ENCODE measurements at regions not wholly inside any gene's neighbourhood (a gene's known extent, or its start where the extent isn't known, plus 50 kb on each side); places are given as distances from the start of the nearest gene placed in this dataset.

- no peak for DNase-seq
Measured at GRCh38 chr2:155240176-155240575, 541.7 kb downstream of the KCNJ3 start.

- DNase-seq, result no peak
Measured at GRCh38 chr2:155235710-155236109, 537.2 kb downstream of the KCNJ3 start.

- DNase-seq, result no peak
Measured at GRCh38 chr2:155223781-155224406, 525.4 kb downstream of the KCNJ3 start.

- no peak for DNase-seq
Measured at GRCh38 chr2:155218945-155219344, 520.5 kb downstream of the KCNJ3 start.

- DNase-seq, result no peak
Measured at GRCh38 chr2:155218292-155218924, 519.9 kb downstream of the KCNJ3 start.

GRCh38 chr2:155215037-155215707 lies 516.7 kb downstream of the KCNJ3 start:
- DNase-seq, result no peak

GRCh38 chr2:155209696-155210450 lies 511.4 kb downstream of the KCNJ3 start:
- no peak for DNase-seq

GRCh38 chr2:155203178-155203577 lies 504.7 kb downstream of the KCNJ3 start:
- DNase-seq, result no peak

- no peak for DNase-seq
Measured at GRCh38 chr2:155200753-155201152, 502.3 kb downstream of the KCNJ3 start.

GRCh38 chr2:155190342-155190741 lies 491.8 kb downstream of the KCNJ3 start:
- no peak for DNase-seq

GRCh38 chr2:155178921-155179320 lies 480.4 kb downstream of the KCNJ3 start:
- no peak for DNase-seq

- DNase-seq, result no peak
Measured at GRCh38 chr2:155176345-155176744, 477.9 kb downstream of the KCNJ3 start.

- no peak for DNase-seq
Measured at GRCh38 chr2:155169317-155169716, 470.8 kb downstream of the KCNJ3 start.

GRCh38 chr2:155162494-155162893 lies 464.0 kb downstream of the KCNJ3 start:
- DNase-seq, result no peak

- no peak for DNase-seq
Measured at GRCh38 chr2:155161314-155161713, 462.8 kb downstream of the KCNJ3 start.

GRCh38 chr2:155157711-155158110 lies 459.2 kb downstream of the KCNJ3 start:
- no peak for DNase-seq

GRCh38 chr2:155157065-155157464 lies 458.6 kb downstream of the KCNJ3 start:
- no peak for DNase-seq

GRCh38 chr2:155151945-155152344 lies 453.4 kb downstream of the KCNJ3 start:
- no peak for DNase-seq

- no peak for DNase-seq
Measured at GRCh38 chr2:155151472-155151871, 453.0 kb downstream of the KCNJ3 start.

- no peak for DNase-seq
Measured at GRCh38 chr2:155145758-155146229, 447.3 kb downstream of the KCNJ3 start.

- DNase-seq, result no peak
Measured at GRCh38 chr2:155141418-155141817, 442.9 kb downstream of the KCNJ3 start.

GRCh38 chr2:155125585-155126230 lies 427.2 kb downstream of the KCNJ3 start:
- DNase-seq, result no peak

GRCh38 chr2:155115846-155116245 lies 417.4 kb downstream of the KCNJ3 start:
- DNase-seq, result no peak
